ENCODE measurements at regions not wholly inside any gene's neighbourhood (a gene's known extent, or its start where the extent isn't known, plus 50 kb on each side); places are given as distances from the start of the nearest gene placed in this dataset.

DNA sequence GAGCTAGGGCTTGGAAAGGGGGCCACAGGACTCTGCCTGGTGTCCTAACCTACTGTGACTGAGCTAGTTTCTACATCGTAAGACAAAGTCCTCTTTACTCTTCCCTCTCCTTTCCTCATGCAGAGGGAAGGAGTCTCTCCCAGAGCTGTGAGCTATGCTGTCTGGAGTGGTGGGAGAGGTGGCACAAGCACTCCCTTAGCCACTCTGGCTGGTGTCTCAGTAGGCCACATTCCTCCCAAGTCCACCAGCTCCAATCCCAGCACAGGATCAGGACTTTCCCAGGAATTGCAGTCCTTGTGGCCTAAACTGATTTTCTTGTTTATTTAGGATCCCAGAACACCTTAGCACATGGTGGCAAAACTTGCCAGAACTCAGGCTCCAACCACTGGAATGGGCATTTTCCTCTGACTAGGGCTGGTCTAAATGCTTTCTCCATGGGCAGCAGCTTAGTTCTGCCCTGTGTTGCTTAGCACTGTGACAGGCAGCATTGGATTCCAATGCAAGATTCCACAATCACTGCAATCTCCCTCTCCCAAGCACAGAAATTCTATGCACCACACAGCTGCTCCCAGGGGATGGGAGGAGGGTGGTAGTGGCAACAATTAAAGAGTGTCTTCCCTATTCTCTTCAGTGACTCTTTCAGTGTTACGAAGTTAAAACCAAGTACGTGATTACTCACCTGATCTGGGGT lies 733.3 kb downstream of the HACE1 start:
- Mint-ChIP-seq H3K9me3 (peaks cover 9% of the 10 kb centered on the region), H3K4me1 (ENCODE audit: unreplicated experiment) (no peaks in the 10 kb centered on the region), H3K27me3 (no peaks in the 10 kb centered on the region), H3K4me3 (no peak overlapping the region), H3K27ac (no peak overlapping the region), H3K36me3 (no peaks in the 10 kb centered on the region)
- no peak for DNase-seq (ENCODE audit: extremely low spot score, unreplicated experiment)
- no peak for TF ChIP-seq CTCF (conservative IDR thresholded peaks at IDR 0.05)

GRCh38 chr6:104123227-104123626 lies 736.5 kb downstream of the HACE1 start:
- no peak overlapping the region for H3K27ac Mint-ChIP-seq
- DNase-seq (ENCODE audit: extremely low spot score, unreplicated experiment) = no peak
- no peaks in the 10 kb centered on the region for H3K36me3 Mint-ChIP-seq
- H3K27me3 Mint-ChIP-seq = no peaks in the 10 kb centered on the region
- no peaks in the 10 kb centered on the region for H3K4me1 Mint-ChIP-seq (ENCODE audit: unreplicated experiment)
- no peak for TF ChIP-seq CTCF (conservative IDR thresholded peaks at IDR 0.05)
- peaks cover 13% of the 10 kb centered on the region for H3K9me3 Mint-ChIP-seq
- no peak overlapping the region for H3K4me3 Mint-ChIP-seq

DNA sequence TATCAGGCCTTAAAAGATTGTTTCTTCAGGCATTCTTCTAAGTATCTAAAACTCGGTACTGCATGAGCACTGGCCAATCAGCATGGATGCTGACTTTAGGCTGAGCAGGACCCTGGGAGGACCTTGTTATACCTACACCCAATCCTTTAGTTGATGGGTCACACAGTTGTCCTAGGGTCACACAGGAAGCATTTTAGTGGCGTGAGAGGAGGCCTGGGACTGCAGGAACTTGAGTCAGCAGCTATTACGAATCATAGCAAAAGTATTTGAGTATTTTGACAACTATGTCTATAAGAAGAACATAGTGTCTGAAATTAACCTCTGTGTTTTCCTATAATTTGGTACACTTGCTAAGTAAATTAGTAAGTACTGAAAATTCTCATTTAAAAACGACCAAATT lies 741.4 kb downstream of the HACE1 start:
- no peak for TF ChIP-seq CTCF (conservative IDR thresholded peaks at IDR 0.05)
- H3K4me3 Mint-ChIP-seq = no peak overlapping the region
- no peak for DNase-seq (ENCODE audit: extremely low spot score, unreplicated experiment)
- H3K27ac Mint-ChIP-seq = no peak overlapping the region
- H3K4me1 Mint-ChIP-seq (ENCODE audit: unreplicated experiment) = no peaks in the 10 kb centered on the region
- no peaks in the 10 kb centered on the region for H3K27me3 Mint-ChIP-seq
- peaks cover 13% of the 10 kb centered on the region for H3K9me3 Mint-ChIP-seq
- H3K36me3 Mint-ChIP-seq = no peaks in the 10 kb centered on the region

GRCh38 chr6:104109806-104110205 lies 749.9 kb downstream of the HACE1 start:
- no peaks in the 10 kb centered on the region for H3K27me3 Mint-ChIP-seq
- no peak for TF ChIP-seq CTCF (conservative IDR thresholded peaks at IDR 0.05)
- no peak overlapping the region for H3K4me3 Mint-ChIP-seq
- no peak overlapping the region for H3K27ac Mint-ChIP-seq
- no peaks in the 10 kb centered on the region for H3K36me3 Mint-ChIP-seq
- DNase-seq (ENCODE audit: extremely low spot score, unreplicated experiment) = no peak
- peaks cover 5% of the 10 kb centered on the region for H3K9me3 Mint-ChIP-seq
- H3K4me1 Mint-ChIP-seq (ENCODE audit: unreplicated experiment) = no peaks in the 10 kb centered on the region

DNA sequence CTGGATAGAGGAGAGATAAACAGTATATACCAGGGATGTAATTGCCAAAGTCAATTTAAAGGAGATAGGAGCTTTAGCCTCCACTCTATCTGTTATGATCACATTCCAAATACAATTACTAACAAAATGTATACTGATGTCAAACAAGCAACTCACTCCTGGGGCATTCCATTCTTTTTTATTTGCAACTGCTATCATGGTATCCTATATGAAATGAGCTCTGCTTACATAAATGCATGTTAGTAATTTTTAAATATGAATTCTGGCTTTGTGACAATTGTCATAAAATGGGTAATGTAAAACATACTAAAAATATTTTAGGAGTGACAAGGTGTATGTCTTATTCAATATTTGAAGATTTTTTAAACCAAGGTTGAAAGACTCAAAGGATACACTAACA lies 751.1 kb downstream of the HACE1 start:
- H3K27me3 Mint-ChIP-seq = no peaks in the 10 kb centered on the region
- no peak for DNase-seq (ENCODE audit: extremely low spot score, unreplicated experiment)
- no peaks in the 10 kb centered on the region for H3K36me3 Mint-ChIP-seq
- H3K4me1 Mint-ChIP-seq (ENCODE audit: unreplicated experiment) = no peaks in the 10 kb centered on the region
- H3K9me3 Mint-ChIP-seq = peaks cover 5% of the 10 kb centered on the region
- H3K4me3 Mint-ChIP-seq = no peak overlapping the region
- no peak for TF ChIP-seq CTCF (conservative IDR thresholded peaks at IDR 0.05)
- H3K27ac Mint-ChIP-seq = no peak overlapping the region

All from type B pancreatic cell (in vitro differentiated cells).